Left ventricle myocardium inferior (tissue), 1 donor: ENCODE measurements at regions not wholly inside any gene's neighbourhood (a gene's known extent, or its start where the extent isn't known, plus 50 kb on each side); places are given as distances from the start of the nearest gene placed in this dataset.

Experiments used
- DNase-seq: peaks from one replicate; pipeline ENCODE4 v3.0.0-alpha.2; 2020
- H3K27ac ChIP-seq: fragments of 200-600 bp; replicated peaks from 2 replicates; pipeline ENCODE4 v1.8.0; 2021
- H3K27me3 ChIP-seq: fragments of 200-600 bp; 2 replicates; pipeline ENCODE4 v1.8.0; 2021; ENCODE audit warnings: low read depth
- H3K36me3 ChIP-seq: fragments of 200-600 bp; 2 replicates; pipeline ENCODE4 v1.8.0; 2021
- H3K4me1 ChIP-seq: fragments of 200-600 bp; 2 replicates; pipeline ENCODE4 v1.8.0; 2021
- H3K4me3 ChIP-seq: fragments of 200-600 bp; 2 replicates; pipeline ENCODE4 v1.8.0; 2021; ENCODE audit warnings: mild to moderate bottlenecking, moderate library complexity
- H3K9me3 ChIP-seq: fragments of 200-600 bp; replicated peaks from 2 replicates; pipeline ENCODE4 v1.8.0; 2021
- CTCF ChIP-seq: fragments of 200-600 bp; IDR thresholded peaks from 2 replicates; pipeline ENCODE4 v1.8.0; 2021; ENCODE audit warnings: antibody characterized with exemption, mild to moderate bottlenecking, borderline replicate concordance
- intact Hi-C: fragments of 100-400 bp; cut with micrococcal nuclease; formaldehyde crosslinking; loops from one replicate; pipeline ENCODE4 v1.11.0; 2022
- donor health status: DM: no; HTN: yes; CAD: no; lungs with severe emphysema.

- Histone ChIP-seq H3K4me3 (no peak overlapping the region), H3K9me3 (no peaks in the 10 kb centered on the region), H3K4me1 (no peaks in the 10 kb centered on the region), H3K36me3 (no peaks in the 10 kb centered on the region), H3K27ac (no peak overlapping the region), H3K27me3 (no peaks in the 10 kb centered on the region)
- no peak for TF ChIP-seq CTCF
- intact Hi-C loops, result no loop called here
- no peak for DNase-seq
These were observed 228.9 kb downstream of the PMP22 start for GRCh38 chr17:15036238-15036637.

- H3K27me3 ChIP-seq, result no peaks in the 10 kb centered on the region
- no peak overlapping the region for H3K27ac ChIP-seq
- H3K4me1 ChIP-seq, result no peaks in the 10 kb centered on the region
- TF ChIP-seq CTCF, result no peak
- H3K4me3 ChIP-seq, result no peak overlapping the region
- H3K36me3 ChIP-seq, result no peaks in the 10 kb centered on the region
- DNase-seq, result no peak
- intact Hi-C loops, result no loop called here
- no peaks in the 10 kb centered on the region for H3K9me3 ChIP-seq
These were observed 233.2 kb downstream of the PMP22 start for GRCh38 chr17:15031975-15032374.

- intact Hi-C loops, result no loop called here
- no peaks in the 10 kb centered on the region for H3K36me3 ChIP-seq
- no peak for DNase-seq
- no peaks in the 10 kb centered on the region for H3K9me3 ChIP-seq
- no peaks in the 10 kb centered on the region for H3K27me3 ChIP-seq
- no peak overlapping the region for H3K4me3 ChIP-seq
- no peak overlapping the region for H3K27ac ChIP-seq
- TF ChIP-seq CTCF, result no peak
- H3K4me1 ChIP-seq, result no peaks in the 10 kb centered on the region
These were observed 235.7 kb downstream of the PMP22 start for GRCh38 chr17:15029469-15029868.

GRCh38 chr17:15027853-15028252, 237.3 kb downstream of the PMP22 start:
- intact Hi-C loops, result no loop called here
- H3K27me3 ChIP-seq, result no peaks in the 10 kb centered on the region
- no peak overlapping the region for H3K27ac ChIP-seq
- no peak for TF ChIP-seq CTCF
- DNase-seq, result no peak
- H3K36me3 ChIP-seq, result no peaks in the 10 kb centered on the region
- H3K4me3 ChIP-seq, result no peak overlapping the region
- no peaks in the 10 kb centered on the region for H3K4me1 ChIP-seq
- H3K9me3 ChIP-seq, result no peaks in the 10 kb centered on the region

- no peak overlapping the region for H3K27ac ChIP-seq
- no peaks in the 10 kb centered on the region for H3K27me3 ChIP-seq
- DNase-seq, result no peak
- no peaks in the 10 kb centered on the region for H3K36me3 ChIP-seq
- TF ChIP-seq CTCF, result no peak
- no peak overlapping the region for H3K4me3 ChIP-seq
- intact Hi-C loops, result no loop called here
- H3K4me1 ChIP-seq, result no peaks in the 10 kb centered on the region
- H3K9me3 ChIP-seq, result no peaks in the 10 kb centered on the region
These were observed 239.0 kb downstream of the PMP22 start for GRCh38 chr17:15026088-15026487.
